ENCODE measurements at regions not wholly inside any gene's neighbourhood (a gene's known extent, or its start where the extent isn't known, plus 50 kb on each side); places are given as distances from the start of the nearest gene placed in this dataset.

DNA sequence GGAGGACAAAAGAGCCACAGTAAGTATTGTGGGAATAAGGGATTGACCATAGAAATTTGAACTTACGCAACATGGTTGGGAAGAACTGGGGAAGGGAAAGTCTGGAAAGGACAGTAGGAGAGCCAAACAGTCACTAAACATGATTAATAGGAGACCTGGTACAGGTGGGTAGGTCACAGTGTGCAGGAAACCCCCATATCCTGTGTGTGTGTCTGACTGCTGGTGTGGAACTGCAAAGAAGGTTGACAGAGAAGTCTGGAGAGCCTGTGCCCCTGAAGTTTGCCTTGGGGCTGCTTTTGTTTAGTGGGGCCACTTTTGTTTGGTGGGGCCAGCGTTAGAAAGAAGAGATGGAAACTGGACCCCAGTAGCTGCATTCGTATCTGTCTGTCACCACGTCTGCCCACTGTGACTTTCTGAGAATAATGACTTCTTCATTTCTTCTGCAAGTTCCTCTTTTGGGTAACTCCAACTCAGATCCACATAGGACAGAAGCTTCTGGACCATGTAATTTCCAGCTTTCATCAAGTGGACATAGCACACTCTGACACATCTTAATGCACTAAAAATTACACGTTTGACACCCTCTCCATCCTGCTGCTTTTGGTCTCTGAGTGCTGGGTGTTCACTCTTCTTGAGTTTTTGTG lies 126.8 kb upstream of the RAG2 start:
- DNase-seq (ENCODE audit: low read depth): no peak

DNA sequence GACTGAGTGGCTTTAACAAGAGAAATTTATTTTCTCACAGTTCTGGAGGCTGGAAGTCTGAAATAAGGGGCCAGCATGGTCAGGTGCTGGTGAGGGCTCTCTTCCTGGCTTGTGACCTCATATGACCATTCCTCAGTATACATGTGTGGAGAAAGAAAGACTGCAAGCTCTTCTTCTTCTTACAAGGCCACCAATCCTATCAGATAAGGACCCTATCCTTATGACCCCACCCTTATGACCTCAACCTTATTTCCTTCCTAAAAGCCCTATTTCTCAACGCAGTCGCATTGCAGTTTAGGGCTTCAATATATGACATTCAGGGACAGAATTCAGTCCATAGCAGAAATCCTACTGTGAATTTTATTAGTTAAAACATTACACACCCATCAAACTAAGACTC lies 124.4 kb upstream of the RAG2 start:
- no peak for DNase-seq (ENCODE audit: low read depth)

DNA sequence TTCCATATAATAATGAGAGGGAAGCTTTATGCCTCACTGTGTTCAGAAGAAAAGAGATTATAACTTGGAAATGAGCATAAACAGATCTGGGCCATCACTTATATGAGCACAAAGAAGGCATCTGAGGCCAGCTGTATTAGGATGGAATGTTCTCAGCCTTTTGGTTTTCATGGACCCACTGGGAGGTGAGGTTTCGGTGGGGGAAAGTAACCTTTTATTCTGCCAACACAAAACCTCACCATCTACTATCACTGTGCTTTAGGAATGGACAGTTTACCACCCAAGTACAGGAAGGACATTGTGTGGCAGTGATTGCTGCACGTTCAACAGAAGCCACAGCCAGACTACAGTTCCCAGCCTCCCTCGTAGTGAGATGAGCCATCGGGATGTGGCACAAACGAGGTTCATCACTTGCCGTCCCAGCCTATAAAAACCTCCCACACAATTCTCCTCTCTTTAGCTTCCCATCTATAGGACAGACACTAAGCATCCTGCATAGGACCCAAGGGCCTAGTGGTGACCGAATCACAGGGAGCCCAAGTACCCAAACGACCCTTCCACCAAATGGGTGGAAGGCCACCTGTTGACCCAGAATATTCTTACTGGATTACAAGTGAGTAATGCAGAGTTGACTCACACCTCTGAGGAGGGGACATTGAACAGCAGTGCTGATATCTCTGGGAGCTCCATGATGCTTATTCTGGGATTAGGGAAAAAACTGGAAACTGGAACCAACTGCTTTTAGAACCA lies 121.5 kb upstream of the RAG2 start:
- DNase-seq (ENCODE audit: low read depth): no peak

DNA sequence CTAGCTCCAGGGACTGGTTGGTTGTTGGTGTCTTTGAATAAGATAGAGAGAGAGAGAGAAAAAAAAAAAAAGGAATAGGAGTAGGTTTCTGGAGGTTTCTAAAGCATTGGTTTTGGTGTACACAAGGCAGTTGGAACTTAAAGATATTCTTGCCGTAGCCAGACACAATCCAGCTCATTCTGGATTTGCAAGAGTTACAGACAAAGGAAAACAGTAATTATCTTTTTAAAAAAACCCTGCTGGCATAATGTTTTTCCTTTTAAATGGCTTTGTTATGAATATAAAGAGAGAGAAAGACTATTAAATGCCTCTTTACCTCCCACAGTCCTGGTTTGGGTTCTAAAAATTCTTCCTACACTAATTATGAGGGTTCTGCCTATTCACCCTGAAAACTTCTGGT lies 120.4 kb upstream of the RAG2 start:
- no peak for DNase-seq (ENCODE audit: low read depth)

DNA sequence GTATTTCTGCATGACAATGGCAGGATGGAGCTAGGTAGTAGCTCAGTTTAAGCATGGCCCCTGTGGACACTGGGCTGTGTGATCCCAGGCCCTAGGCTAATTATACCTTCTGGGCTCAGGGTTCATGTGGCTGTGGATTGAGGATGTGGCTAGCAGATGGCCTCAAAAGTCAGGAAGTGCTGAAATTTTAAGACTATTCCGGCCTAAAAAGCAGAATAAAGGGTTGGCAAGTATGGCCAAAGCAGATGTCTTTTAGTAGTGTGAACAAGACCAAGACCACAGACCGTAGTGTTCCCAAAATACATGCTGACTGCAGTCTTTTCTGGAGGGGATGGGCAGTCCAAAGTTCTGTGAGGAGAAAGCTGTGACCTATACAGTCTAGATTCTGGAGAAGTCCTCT lies 115.7 kb upstream of the RAG2 start:
- DNase-seq (ENCODE audit: low read depth): no peak

DNA sequence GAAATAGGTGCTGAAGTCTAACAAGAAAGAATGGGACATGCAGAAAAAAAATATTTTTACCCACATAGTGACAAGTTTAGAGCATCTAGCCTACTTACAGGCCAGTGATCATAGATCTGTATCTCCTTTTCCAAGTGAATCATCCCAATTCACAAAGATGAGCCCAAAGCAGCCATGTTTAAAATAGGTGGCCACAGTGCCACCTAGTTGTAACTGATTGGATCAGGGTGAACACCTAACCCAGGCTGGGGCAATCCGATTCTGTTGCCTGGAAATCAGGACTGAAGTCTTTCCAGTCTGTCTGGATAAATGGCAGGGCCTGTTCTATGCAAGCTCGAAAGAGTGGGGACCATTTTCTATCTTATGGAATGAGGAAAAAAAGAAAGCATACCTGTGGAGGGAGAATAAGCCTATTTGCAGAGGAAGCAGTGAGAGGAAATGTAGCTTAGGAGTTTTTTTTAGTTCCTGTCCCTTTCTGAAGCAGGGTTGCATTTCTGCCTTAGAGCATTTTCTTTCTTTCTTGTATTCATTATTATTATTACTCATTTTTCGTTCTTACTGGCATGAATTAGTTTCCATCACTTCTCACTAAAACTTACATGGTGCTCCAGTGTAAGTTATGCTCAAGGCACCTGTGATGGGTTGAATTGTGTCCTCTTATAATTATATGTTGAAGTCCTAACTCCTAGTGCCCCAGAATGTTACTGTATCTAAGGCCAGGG lies 113.2 kb upstream of the RAG2 start:
- DNase-seq (ENCODE audit: low read depth): no peak

All from amniotic epithelial cell (primary cell).